GM18505 (cell line): ENCODE measurements at regions not wholly inside any gene's neighbourhood (a gene's known extent, or its start where the extent isn't known, plus 50 kb on each side); places are given as distances from the start of the nearest gene placed in this dataset.

ENCODE experiments used
- ATAC-seq: cut with Tn5 transposase; IDR thresholded peaks from one replicate; pipeline ENCODE4 v1.9.1; 2021; ENCODE audit not compliant: unreplicated experiment
- POLR2A ChIP-seq: IDR thresholded peaks from 4 replicates; pipeline ENCODE4 v1.6.1; 2011; ENCODE audit warnings: borderline replicate concordance; ENCODE audit not compliant: insufficient read depth, insufficient read length; ENCODE audit errors: extremely low read depth

GRCh38 chr3:152620395-152620794, 214.5 kb upstream of the P2RY1 start:
- TF ChIP-seq POLR2A = no peak
- no peak for ATAC-seq

- ATAC-seq = no peak
- TF ChIP-seq POLR2A = no peak
Observed at GRCh38 chr3:152621006-152621868, 213.7 kb upstream of the P2RY1 start.

GRCh38 chr3:152621967-152622810, 212.7 kb upstream of the P2RY1 start:
- ATAC-seq = no peak
- TF ChIP-seq POLR2A = no peak

- no peak for ATAC-seq
- TF ChIP-seq POLR2A = no peak
Observed at GRCh38 chr3:152622811-152623167, 212.1 kb upstream of the P2RY1 start.

- TF ChIP-seq POLR2A = no peak
- no peak for ATAC-seq
Observed at GRCh38 chr3:152623286-152623911, 211.5 kb upstream of the P2RY1 start.

- no peak for ATAC-seq
- no peak for TF ChIP-seq POLR2A
Observed at GRCh38 chr3:152626226-152626625, 208.7 kb upstream of the P2RY1 start.

- no peak for ATAC-seq
- no peak for TF ChIP-seq POLR2A
Observed at GRCh38 chr3:152628496-152628895, 206.4 kb upstream of the P2RY1 start.

- TF ChIP-seq POLR2A = no peak
- ATAC-seq = no peak
Observed at GRCh38 chr3:152629363-152630122, 205.4 kb upstream of the P2RY1 start.

- TF ChIP-seq POLR2A = no peak
- ATAC-seq = no peak
Observed at GRCh38 chr3:152635389-152635788, 199.5 kb upstream of the P2RY1 start.

- no peak for ATAC-seq
- TF ChIP-seq POLR2A = no peak
Observed at GRCh38 chr3:152636651-152637050, 198.3 kb upstream of the P2RY1 start.

GRCh38 chr3:152638214-152638613, 196.7 kb upstream of the P2RY1 start:
- no peak for ATAC-seq
- TF ChIP-seq POLR2A = no peak

GRCh38 chr3:152638707-152639450, 196.1 kb upstream of the P2RY1 start:
- no peak for TF ChIP-seq POLR2A
- no peak for ATAC-seq
